Spleen (tissue), 11 donors: ENCODE measurements at regions not wholly inside any gene's neighbourhood (a gene's known extent, or its start where the extent isn't known, plus 50 kb on each side); places are given as distances from the start of the nearest gene placed in this dataset.

ENCODE experiments used
- DNase-seq: peaks from one replicate; pipeline ENCODE4 v3.0.0-alpha.2; 2020
- H3K27ac ChIP-seq, 8 donors: fragments of 200-600 bp; sonication (generic) in 7 of 8; 1 replicate in 4 of 8; 2 replicates in 4 of 8; pipeline versions ENCODE4 v1.5.0 to v1.8.0; 2016 to 2021; ENCODE audit warnings: inconsistent platforms in 4 of 8, mild to moderate bottlenecking in 4 of 8, moderate library complexity in 1 of 8
- H3K27me3 ChIP-seq, 7 donors: fragments of 200-600 bp; sonication (generic) in 6 of 7; replicated peaks in 1 of 7; 1 replicate in 4 of 7; 2 replicates in 3 of 7; pipeline versions ENCODE4 v1.5.0 to v1.8.0; 2016 to 2021; ENCODE audit warnings: inconsistent platforms in 3 of 7, mild to moderate bottlenecking in 1 of 7
- H3K36me3 ChIP-seq, 6 donors: fragments of 200-600 bp; sonication (generic) in 5 of 6; 1 replicate in 4 of 6; 2 replicates in 2 of 6; pipeline versions ENCODE4 v1.5.0 to v1.8.0; 2016 to 2021; ENCODE audit warnings: inconsistent platforms in 2 of 6
- H3K4me1 ChIP-seq, 6 donors: fragments of 200-600 bp; sonication (generic) in 5 of 6; 1 replicate in 3 of 6; 2 replicates in 3 of 6; pipeline versions ENCODE4 v1.5.0 to v1.8.0; 2016 to 2021; ENCODE audit warnings: inconsistent platforms in 3 of 6
- H3K4me3 ChIP-seq, 8 donors: fragments of 200-600 bp; sonication (generic) in 7 of 8; 1 replicate in 4 of 8; 2 replicates in 4 of 8; pipeline versions ENCODE4 v1.5.0 to v1.8.0; 2016 to 2021; ENCODE audit warnings: inconsistent platforms in 4 of 8, mild to moderate bottlenecking in 4 of 8, moderate library complexity in 2 of 8
- H3K9me3 ChIP-seq, 8 donors: fragments of 200-600 bp; sonication (generic) in 7 of 8; 1 replicate in 4 of 8; 2 replicates in 4 of 8; pipeline versions ENCODE4 v1.5.0 to v1.8.0; 2016 to 2021; ENCODE audit warnings: inconsistent platforms in 4 of 8
- CTCF ChIP-seq, 11 experiments: fragments of 200-600 bp in 7 of 11; fragments of 450-650 bp in 4 of 11; sonication (generic) in 4 of 11; IDR thresholded peaks in 8 of 11; conservative IDR thresholded peaks in 3 of 11; 1 replicate in 7 of 11; 2 replicates in 4 of 11; pipeline versions ENCODE4 v1.4.0 to v1.8.0; 2016 to 2021; ENCODE audit warnings: antibody characterized with exemption in 11 of 11, inconsistent platforms in 4 of 11, mild to moderate bottlenecking in 1 of 11
- POLR2A ChIP-seq, 3 donors: fragments of 450-650 bp; IDR thresholded peaks; one replicate each; pipeline ENCODE4 v1.5.1; 2017; ENCODE audit warnings: antibody characterized with exemption in 3 of 3, mild to moderate bottlenecking in 1 of 3
- POLR2AphosphoS5 ChIP-seq, 3 donors: sonication (generic); formaldehyde crosslinking; IDR thresholded peaks; one replicate each; pipeline ENCODE4 v1.5.1; 2017; ENCODE audit warnings: antibody characterized with exemption in 3 of 3
- WGBS, 5 donors: extraction: QIAGEN DNeasy Blood & Tissue Kit in 3 of 5; methylation state at CpG; one replicate each; pipeline versions ENCODE4 v1.1.5 to v1.1.7; 2013 to 2018; 5-methylcytosine and 5-hydroxymethylcytosine counted together
- intact Hi-C: fragments of 100-400 bp; cut with DNase I; formaldehyde crosslinking; loops from one replicate; pipeline ENCODE4 v1.15.0; 2023; ENCODE audit warnings: low total_unique reads
- donor health status: healthy with polysubstance abuse.
- donor health status: DM: no; HTN: no; CAD: no; lungs with moderate emphysema.
- donor health status: DM: no; HTN: no; CAD: no.
- donor health status: Bipolar disorder and iron deficiency.
- donor health status: healthy.
- donor health status: DM: no; HTN: no; CAD: no.
- donor health status: DM: yes; HTN: yes; CAD: no.

DNA sequence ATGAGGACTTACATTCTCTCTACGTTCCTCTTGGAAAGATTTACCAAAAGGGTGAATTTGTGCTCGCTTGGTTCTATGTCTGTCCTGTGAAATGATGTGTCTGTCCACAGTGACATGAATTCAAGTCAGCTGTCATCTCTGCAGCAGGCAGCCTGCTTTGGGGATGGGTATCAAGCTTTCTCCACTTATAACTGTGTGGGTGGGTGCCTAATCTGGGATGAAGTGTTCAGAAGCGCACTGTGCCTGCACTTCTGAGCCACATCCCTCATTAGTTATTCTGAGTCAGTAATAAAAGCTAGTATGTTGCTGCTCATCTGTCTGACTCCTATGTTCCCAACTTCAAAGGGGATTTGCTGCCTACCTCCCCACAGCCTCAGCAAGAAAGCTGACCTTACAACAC is 86.1 kb upstream of the TUBA3C start:
- DNase-seq = no peak

GRCh38 chr13:19266979-19267378 is 85.4 kb upstream of the TUBA3C start:
- H3K36me3 ChIP-seq = no peaks in the 10 kb centered on the region
- no peak overlapping the region for H3K4me3 ChIP-seq
- no peak for DNase-seq
- WGBS, 5 donors = 72 to 84% (median 74%) methylated on average over 5 of the region's 5 CpGs
- H3K27ac ChIP-seq = no peak overlapping the region
- H3K4me1 ChIP-seq = no peaks in the 10 kb centered on the region
- H3K27me3 ChIP-seq = peaks cover 0 to 3% (median 0%) of the 10 kb centered on the region in 7 donors
- TF ChIP-seq POLR2A (IDR thresholded peaks at IDR 0.05) (no peak), POLR2AphosphoS5 (IDR thresholded peaks at IDR 0.05) (no peak), CTCF (IDR thresholded peaks at IDR 0.05 in 8 of 11, conservative IDR thresholded peaks at IDR 0.05 in 3 of 11) (no peak)
- H3K9me3 ChIP-seq = no peaks in the 10 kb centered on the region
- intact Hi-C loops = no loop called here

More for the DNA sequence above, 86.1 kb upstream of the TUBA3C start:
- Histone ChIP-seq H3K36me3 (no peaks in the 10 kb centered on the region), H3K27me3 (peaks cover 0 to 3% (median 0%) of the 10 kb centered on the region in 7 donors), H3K4me1 (no peaks in the 10 kb centered on the region), H3K9me3 (no peaks in the 10 kb centered on the region), H3K4me3 (no peak overlapping the region), H3K27ac (no peak overlapping the region)
- WGBS, 5 donors = 71 to 85% (median 81%) methylated on average over 3 of the region's 3 CpGs
- TF ChIP-seq POLR2A (IDR thresholded peaks at IDR 0.05) = no peak
- no peak for TF ChIP-seq POLR2AphosphoS5 (IDR thresholded peaks at IDR 0.05)
- TF ChIP-seq CTCF (IDR thresholded peaks at IDR 0.05 in 8 of 11, conservative IDR thresholded peaks at IDR 0.05 in 3 of 11) = no peak
- intact Hi-C loops = no loop called here

GRCh38 chr13:19264711-19265110 is 83.1 kb upstream of the TUBA3C start:
- Histone ChIP-seq H3K36me3 (no peaks in the 10 kb centered on the region), H3K9me3 (no peaks in the 10 kb centered on the region), H3K4me1 (no peaks in the 10 kb centered on the region), H3K27me3 (no peaks in the 10 kb centered on the region), H3K4me3 (no peak overlapping the region), H3K27ac (no peak overlapping the region)
- intact Hi-C loops = no loop called here
- WGBS, 5 donors = 39 to 60% (median 50%) methylated on average over 1 of the region's 1 CpG
- DNase-seq = no peak
- TF ChIP-seq POLR2A (IDR thresholded peaks at IDR 0.05) (no peak), CTCF (IDR thresholded peaks at IDR 0.05 in 8 of 11, conservative IDR thresholded peaks at IDR 0.05 in 3 of 11) (no peak), POLR2AphosphoS5 (IDR thresholded peaks at IDR 0.05) (no peak)

DNA sequence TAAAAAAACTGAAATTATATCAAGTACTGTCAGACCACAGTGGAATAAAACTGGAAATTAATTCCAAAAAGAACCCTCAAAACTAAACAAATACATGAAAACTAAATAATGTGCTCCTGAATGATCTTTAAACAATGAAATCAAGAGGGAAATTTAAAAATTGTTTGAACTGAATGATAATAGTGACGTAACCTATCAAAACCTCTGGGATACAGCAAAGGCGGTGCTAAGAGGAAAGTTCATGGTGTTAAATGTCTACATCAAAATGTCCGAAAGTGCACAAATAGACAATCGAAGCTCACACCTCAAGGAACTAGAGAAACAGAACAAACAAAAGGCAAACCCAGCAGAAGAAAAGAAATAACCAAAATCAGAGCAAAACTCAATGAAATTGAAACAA is 70.8 kb upstream of the TUBA3C start:
- no peaks in the 10 kb centered on the region for H3K4me1 ChIP-seq
- intact Hi-C loops = no loop called here
- H3K36me3 ChIP-seq = no peaks in the 10 kb centered on the region
- no peak for TF ChIP-seq CTCF (IDR thresholded peaks at IDR 0.05 in 8 of 11, conservative IDR thresholded peaks at IDR 0.05 in 3 of 11)
- TF ChIP-seq POLR2A (IDR thresholded peaks at IDR 0.05) = no peak
- no peaks in the 10 kb centered on the region for H3K27me3 ChIP-seq
- WGBS, 5 donors = 75 to 79% (median 78%) methylated on average over 4 of the region's 4 CpGs
- H3K27ac ChIP-seq = no peak overlapping the region
- DNase-seq = no peak
- no peak overlapping the region for H3K4me3 ChIP-seq
- peaks cover 0 to 20% (median 15%) of the 10 kb centered on the region in 8 donors for H3K9me3 ChIP-seq
